ENCODE measurements at regions not wholly inside any gene's neighbourhood (a gene's known extent, or its start where the extent isn't known, plus 50 kb on each side); places are given as distances from the start of the nearest gene placed in this dataset.

- TF ChIP-seq, protein P1, sequence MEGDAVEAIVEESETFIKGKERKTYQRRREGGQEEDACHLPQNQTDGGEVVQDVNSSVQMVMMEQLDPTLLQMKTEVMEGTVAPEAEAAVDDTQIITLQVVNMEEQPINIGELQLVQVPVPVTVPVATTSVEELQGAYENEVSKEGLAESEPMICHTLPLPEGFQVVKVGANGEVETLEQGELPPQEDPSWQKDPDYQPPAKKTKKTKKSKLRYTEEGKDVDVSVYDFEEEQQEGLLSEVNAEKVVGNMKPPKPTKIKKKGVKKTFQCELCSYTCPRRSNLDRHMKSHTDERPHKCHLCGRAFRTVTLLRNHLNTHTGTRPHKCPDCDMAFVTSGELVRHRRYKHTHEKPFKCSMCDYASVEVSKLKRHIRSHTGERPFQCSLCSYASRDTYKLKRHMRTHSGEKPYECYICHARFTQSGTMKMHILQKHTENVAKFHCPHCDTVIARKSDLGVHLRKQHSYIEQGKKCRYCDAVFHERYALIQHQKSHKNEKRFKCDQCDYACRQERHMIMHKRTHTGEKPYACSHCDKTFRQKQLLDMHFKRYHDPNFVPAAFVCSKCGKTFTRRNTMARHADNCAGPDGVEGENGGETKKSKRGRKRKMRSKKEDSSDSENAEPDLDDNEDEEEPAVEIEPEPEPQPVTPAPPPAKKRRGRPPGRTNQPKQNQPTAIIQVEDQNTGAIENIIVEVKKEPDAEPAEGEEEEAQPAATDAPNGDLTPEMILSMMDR (IDR thresholded peaks at IDR 0.05) = no peak
- no peak for TF ChIP-seq POLR2A (IDR thresholded peaks at IDR 0.05)
- no peak for TF ChIP-seq EP300 (IDR thresholded peaks at IDR 0.05)
- no peak for TF ChIP-seq POLR2AphosphoS5 (IDR thresholded peaks at IDR 0.05)
These were observed 159.9 kb upstream of the SLC25A13 start for GRCh38 chr7:96481796-96482195.

All from sigmoid colon (tissue), 4 donors.